Caco-2 (cell line): ENCODE measurements at regions not wholly inside any gene's neighbourhood (a gene's known extent, or its start where the extent isn't known, plus 50 kb on each side); places are given as distances from the start of the nearest gene placed in this dataset.

ENCODE experiments used
- BruUV-seq: library from RNA; stranded (reverse); fragments of 400-500 nt; replicated peaks from 2 replicates; lab custom pipeline; 2021; lab: Mats Ljungman, UMichigan
- CTCF ChIA-PET: fragments of 300-600 bp; sonication (Branson Sonifier 250); formaldehyde crosslinking; loops from one replicate; lab custom pipeline; 2022; ENCODE audit warnings: antibody characterized with exemption; lab: Charles Lee
- POLR2A ChIA-PET: fragments of 300-600 bp; sonication (Branson Sonifier 250); formaldehyde crosslinking; loops from one replicate; lab custom pipeline; 2022; ENCODE audit warnings: antibody characterized with exemption; lab: Charles Lee
- DNase-seq, 2 experiments: peaks; one replicate each; pipeline versions ENCODE4 v3.0.0 to v3.0.0-alpha.2; 2020 to 2022
- H3K27me3 ChIP-seq: replicated peaks from 2 replicates; pipeline ENCODE4 v1.6.0; 2011; ENCODE audit warnings: low read length; ENCODE audit not compliant: control insufficient read depth, insufficient read depth
- H3K36me3 ChIP-seq: 2 replicates; pipeline ENCODE4 v1.5.1; 2011; ENCODE audit warnings: low read length; ENCODE audit not compliant: control insufficient read depth, insufficient read depth
- H3K4me1 ChIP-seq: fragments of 250-450 bp; sonication (Bioruptor Pico); 2 replicates; pipeline ENCODE4 v1.5.1; 2020; ENCODE audit warnings: mild to moderate bottlenecking
- H3K4me3 ChIP-seq: 2 replicates; pipeline ENCODE4 v1.5.1; 2011; ENCODE audit warnings: low read depth, mild to moderate bottlenecking, control low read depth, low read length
- H3K9me3 ChIP-seq: fragments of 250-450 bp; sonication (Bioruptor Pico); 2 replicates; pipeline ENCODE4 v1.5.1; 2020; ENCODE audit warnings: mild to moderate bottlenecking, moderate library complexity
- H3K27ac Mint-ChIP-seq: one replicate; pipeline ENCODE4 v1.8.0; 2022; ENCODE audit warnings: mixed read lengths; ENCODE audit not compliant: unreplicated experiment
- H3K27me3 Mint-ChIP-seq: one replicate; pipeline ENCODE4 v1.8.0; 2022; ENCODE audit warnings: mixed read lengths; ENCODE audit not compliant: insufficient read depth, unreplicated experiment
- H3K36me3 Mint-ChIP-seq: one replicate; pipeline ENCODE4 v1.8.0; 2022; ENCODE audit warnings: mild to moderate bottlenecking, mixed read lengths; ENCODE audit not compliant: insufficient read depth, unreplicated experiment
- H3K4me1 Mint-ChIP-seq: one replicate; pipeline ENCODE4 v1.8.0; 2022; ENCODE audit warnings: low read depth, mixed read lengths; ENCODE audit not compliant: unreplicated experiment
- H3K4me3 Mint-ChIP-seq: one replicate; pipeline ENCODE4 v1.8.0; 2022; ENCODE audit warnings: mild to moderate bottlenecking, moderate library complexity, mixed read lengths; ENCODE audit not compliant: unreplicated experiment
- H3K9me3 Mint-ChIP-seq: one replicate; pipeline ENCODE4 v1.8.0; 2022; ENCODE audit warnings: mixed read lengths; ENCODE audit not compliant: unreplicated experiment
- CTCF ChIP-seq, 2 experiments: fragments of 200-600 bp in 1 of 2; IDR thresholded peaks; 1 replicate in 1 of 2; 2 replicates in 1 of 2; pipeline versions ENCODE4 v1.5.1 to v1.8.0; 2011 to 2022; ENCODE audit warnings: antibody characterized with exemption in 1 of 2, control low read depth in 1 of 2, inconsistent platforms in 1 of 2, low read depth in 1 of 2, low read length in 1 of 2, mild to moderate bottlenecking in 1 of 2, moderate library complexity in 1 of 2; ENCODE audit not compliant: insufficient read depth in 1 of 2, severe bottlenecking in 1 of 2, unreplicated experiment in 1 of 2
- intact Hi-C: fragments of 100-400 bp; cut with micrococcal nuclease; formaldehyde crosslinking; loops from one replicate; pipeline ENCODE4 v1.10.0; 2022; ENCODE audit not compliant: unreplicated experiment

DNA sequence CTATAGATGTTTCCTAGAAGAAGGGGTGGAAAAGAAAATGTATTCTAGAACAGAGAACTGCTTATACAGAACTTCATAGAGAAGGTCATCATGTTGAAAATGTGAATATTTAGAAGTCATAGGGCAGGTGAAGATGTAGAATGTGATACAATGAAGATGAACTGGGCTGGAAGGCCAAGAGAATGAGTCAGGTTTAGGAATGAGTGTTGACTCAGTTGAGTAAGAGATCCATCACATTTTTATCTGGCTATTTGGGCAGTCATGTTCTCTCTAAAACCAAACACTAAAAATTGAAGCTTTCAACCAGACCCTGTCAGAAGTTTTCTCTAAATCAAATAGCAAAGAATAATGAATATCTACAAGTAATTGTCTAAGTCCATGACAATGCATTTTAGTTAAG lies 660.5 kb downstream of the KCNJ2 start:
- no TSS peak for BruUV-seq
- Histone ChIP-seq H3K9me3 (0 out of 2 replicates have a peak, but pooled peaks cover 3% of the 10 kb centered on the region), H3K27me3 (no peaks in the 10 kb centered on the region), H3K4me3 (no peak overlapping the region), H3K4me1 (no peaks in the 10 kb centered on the region), H3K36me3 (no peaks in the 10 kb centered on the region)
- H3K27ac Mint-ChIP-seq = no peak overlapping the region
- no peaks in the 10 kb centered on the region for H3K9me3 Mint-ChIP-seq
- no peaks in the 10 kb centered on the region for H3K36me3 Mint-ChIP-seq
- no peaks in the 10 kb centered on the region for H3K4me1 Mint-ChIP-seq
- CTCF ChIA-PET = no interaction called here
- no peak for DNase-seq
- no peak for TF ChIP-seq CTCF (IDR thresholded peaks at IDR 0.05; ENCODE audit: insufficient read depth in 1 of 2, low read depth in 1 of 2, low read length in 1 of 2, severe bottlenecking in 1 of 2, unreplicated experiment in 1 of 2)
- POLR2A ChIA-PET = no interaction called here
- intact Hi-C loops = no loop called here
- no peak overlapping the region for H3K4me3 Mint-ChIP-seq
- H3K27me3 Mint-ChIP-seq = peaks cover 5% of the 10 kb centered on the region

GRCh38 chr17:70834039-70834438 lies 664.7 kb downstream of the KCNJ2 start:
- Histone ChIP-seq H3K4me3 (no peak overlapping the region), H3K4me1 (no peaks in the 10 kb centered on the region), H3K9me3 (0 out of 2 replicates have a peak, but pooled peaks cover 3% of the 10 kb centered on the region), H3K36me3 (no peaks in the 10 kb centered on the region), H3K27me3 (no peaks in the 10 kb centered on the region)
- Mint-ChIP-seq H3K4me3 (no peak overlapping the region), H3K36me3 (no peaks in the 10 kb centered on the region), H3K27me3 (peaks cover 5% of the 10 kb centered on the region), H3K4me1 (no peaks in the 10 kb centered on the region), H3K9me3 (no peaks in the 10 kb centered on the region), H3K27ac (no peak overlapping the region)
- BruUV-seq = no TSS peak
- CTCF ChIA-PET = no interaction called here
- DNase-seq = no peak
- TF ChIP-seq CTCF (IDR thresholded peaks at IDR 0.05; ENCODE audit: insufficient read depth in 1 of 2, low read depth in 1 of 2, low read length in 1 of 2, severe bottlenecking in 1 of 2, unreplicated experiment in 1 of 2) = no peak
- intact Hi-C loops = no loop called here
- POLR2A ChIA-PET = no interaction called here

DNA sequence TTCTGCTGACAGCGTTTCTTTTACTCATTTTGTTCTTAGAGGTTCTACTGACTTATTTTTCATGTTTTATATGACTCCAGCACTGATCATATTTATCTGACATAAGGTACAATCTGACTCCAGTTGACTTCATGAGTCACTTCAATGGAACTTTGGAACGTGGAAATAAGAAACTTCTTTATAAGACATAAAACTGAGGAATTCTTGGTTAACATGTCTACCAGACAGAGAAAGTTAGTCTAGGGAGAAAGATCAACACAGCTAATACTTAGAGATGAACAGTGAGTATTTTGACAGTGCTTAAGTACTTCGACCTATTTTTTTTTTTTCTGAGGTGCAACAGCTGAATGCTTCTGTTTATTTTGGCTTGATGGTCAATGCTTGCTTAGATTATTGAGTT lies 679.5 kb downstream of the KCNJ2 start:
- intact Hi-C loops = no loop called here
- CTCF ChIA-PET = no interaction called here
- BruUV-seq = no TSS peak
- POLR2A ChIA-PET = no interaction called here
- Histone ChIP-seq H3K9me3 (no peaks in the 10 kb centered on the region), H3K27me3 (no peaks in the 10 kb centered on the region), H3K4me1 (no peaks in the 10 kb centered on the region), H3K36me3 (no peaks in the 10 kb centered on the region), H3K4me3 (no peak overlapping the region)
- no peak overlapping the region for H3K4me3 Mint-ChIP-seq
- H3K36me3 Mint-ChIP-seq = no peaks in the 10 kb centered on the region
- H3K9me3 Mint-ChIP-seq = no peaks in the 10 kb centered on the region
- no peak overlapping the region for H3K27ac Mint-ChIP-seq
- DNase-seq = no peak
- TF ChIP-seq CTCF (IDR thresholded peaks at IDR 0.05; ENCODE audit: insufficient read depth in 1 of 2, low read depth in 1 of 2, low read length in 1 of 2, severe bottlenecking in 1 of 2, unreplicated experiment in 1 of 2) = no peak
- H3K4me1 Mint-ChIP-seq = no peaks in the 10 kb centered on the region
- peaks cover 4% of the 10 kb centered on the region for H3K27me3 Mint-ChIP-seq
